Endothelial cell (in vitro differentiated cells): ENCODE measurements at regions not wholly inside any gene's neighbourhood (a gene's known extent, or its start where the extent isn't known, plus 50 kb on each side); places are given as distances from the start of the nearest gene placed in this dataset.
"Not testable (repeated sequence)": the region's sequence is repeated elsewhere in the genome, so short reads cannot be mapped to it uniquely, and the experiment has no call there.

Experiments
- DNase-seq: peaks from one replicate; pipeline ENCODE4 v3.0.0; 2021; ENCODE audit warnings: low spot score
- H3K27ac Mint-ChIP-seq: one replicate; pipeline ENCODE4 v1.8.0; 2021; ENCODE audit warnings: mixed read lengths, inconsistent platforms; ENCODE audit not compliant: unreplicated experiment
- H3K27me3 Mint-ChIP-seq: one replicate; pipeline ENCODE4 v1.8.0; 2021; ENCODE audit warnings: mild to moderate bottlenecking, moderate library complexity, mixed read lengths, inconsistent platforms; ENCODE audit not compliant: unreplicated experiment
- H3K36me3 Mint-ChIP-seq: one replicate; pipeline ENCODE4 v1.8.0; 2021; ENCODE audit warnings: mild to moderate bottlenecking, low read depth, mixed read lengths, inconsistent platforms; ENCODE audit not compliant: unreplicated experiment
- H3K4me1 Mint-ChIP-seq: one replicate; pipeline ENCODE4 v1.8.0; 2021; ENCODE audit warnings: mild to moderate bottlenecking, mixed read lengths, inconsistent platforms; ENCODE audit not compliant: unreplicated experiment
- H3K4me3 Mint-ChIP-seq: one replicate; pipeline ENCODE4 v1.8.0; 2021; ENCODE audit warnings: mild to moderate bottlenecking, mixed read lengths, inconsistent platforms; ENCODE audit not compliant: unreplicated experiment
- H3K9me3 Mint-ChIP-seq: one replicate; pipeline ENCODE4 v1.8.0; 2021; ENCODE audit warnings: mixed read lengths, inconsistent platforms; ENCODE audit not compliant: unreplicated experiment
- TF ChIP-seq, protein P1 (sequence below): fragments of 200-600 bp; sonication (generic); IDR thresholded peaks from one replicate; pipeline ENCODE4 v1.5.0; 2021; ENCODE audit warnings: antibody characterized with exemption; ENCODE audit not compliant: unreplicated experiment

DNA sequence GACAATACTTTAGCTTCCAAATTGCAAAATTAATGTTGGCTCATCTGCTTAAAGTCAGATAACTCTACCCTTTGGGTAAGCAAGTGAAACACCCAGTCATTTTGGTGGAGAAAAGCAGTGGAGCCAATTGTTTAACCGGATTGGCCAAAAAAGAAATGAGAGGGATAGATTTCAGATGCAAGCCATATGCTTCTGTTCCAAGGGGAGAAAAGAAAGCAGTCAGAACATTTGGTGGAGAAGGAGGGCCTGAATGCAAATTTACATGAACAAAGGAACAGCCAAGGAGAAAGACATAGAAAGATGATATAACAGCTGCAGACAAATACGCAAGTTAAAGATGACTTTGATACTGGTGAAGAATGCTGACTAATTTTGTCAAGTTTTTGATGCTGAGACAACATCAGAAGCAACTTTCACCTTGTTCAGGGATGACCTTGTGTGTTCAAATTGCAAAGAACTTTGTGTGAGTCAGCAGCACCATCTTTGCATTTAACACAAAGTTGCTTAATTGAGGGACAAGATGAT, 173.1 kb downstream of the TGFB2 start:
- TF ChIP-seq, protein P1, sequence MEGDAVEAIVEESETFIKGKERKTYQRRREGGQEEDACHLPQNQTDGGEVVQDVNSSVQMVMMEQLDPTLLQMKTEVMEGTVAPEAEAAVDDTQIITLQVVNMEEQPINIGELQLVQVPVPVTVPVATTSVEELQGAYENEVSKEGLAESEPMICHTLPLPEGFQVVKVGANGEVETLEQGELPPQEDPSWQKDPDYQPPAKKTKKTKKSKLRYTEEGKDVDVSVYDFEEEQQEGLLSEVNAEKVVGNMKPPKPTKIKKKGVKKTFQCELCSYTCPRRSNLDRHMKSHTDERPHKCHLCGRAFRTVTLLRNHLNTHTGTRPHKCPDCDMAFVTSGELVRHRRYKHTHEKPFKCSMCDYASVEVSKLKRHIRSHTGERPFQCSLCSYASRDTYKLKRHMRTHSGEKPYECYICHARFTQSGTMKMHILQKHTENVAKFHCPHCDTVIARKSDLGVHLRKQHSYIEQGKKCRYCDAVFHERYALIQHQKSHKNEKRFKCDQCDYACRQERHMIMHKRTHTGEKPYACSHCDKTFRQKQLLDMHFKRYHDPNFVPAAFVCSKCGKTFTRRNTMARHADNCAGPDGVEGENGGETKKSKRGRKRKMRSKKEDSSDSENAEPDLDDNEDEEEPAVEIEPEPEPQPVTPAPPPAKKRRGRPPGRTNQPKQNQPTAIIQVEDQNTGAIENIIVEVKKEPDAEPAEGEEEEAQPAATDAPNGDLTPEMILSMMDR = no peak
- H3K9me3 Mint-ChIP-seq = no peaks in the 10 kb centered on the region
- DNase-seq = no peak
- peaks cover 5% of the 10 kb centered on the region for H3K4me1 Mint-ChIP-seq
- H3K36me3 Mint-ChIP-seq = no peaks in the 10 kb centered on the region
- no peaks in the 10 kb centered on the region for H3K27me3 Mint-ChIP-seq
- H3K4me3 Mint-ChIP-seq = no peak overlapping the region
- no peak overlapping the region for H3K27ac Mint-ChIP-seq

DNA sequence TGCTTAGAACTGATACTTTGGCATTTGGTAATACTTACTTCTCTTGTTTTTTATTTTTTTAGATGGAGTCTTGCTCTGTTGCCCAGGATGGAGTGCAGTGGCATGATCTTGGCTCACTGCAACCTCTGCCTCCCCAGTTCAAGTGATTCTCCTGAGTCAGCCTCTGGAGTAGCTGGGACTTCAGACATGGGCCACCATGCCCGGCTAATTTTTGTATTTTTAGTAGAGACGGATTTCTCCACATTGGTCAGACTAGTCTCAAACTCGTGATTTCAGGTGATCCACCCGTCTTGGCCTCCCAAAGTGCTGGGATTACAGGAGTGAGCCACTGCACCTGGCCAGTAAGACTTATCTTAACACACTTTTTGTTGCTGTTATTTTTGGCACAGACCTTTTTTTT, 175.5 kb downstream of the TGFB2 start:
- not testable (repeated sequence) for H3K27ac Mint-ChIP-seq, H3K27me3 Mint-ChIP-seq, DNase-seq, H3K4me3 Mint-ChIP-seq, H3K36me3 Mint-ChIP-seq, H3K9me3 Mint-ChIP-seq
- peaks cover 11% of the 10 kb centered on the region for H3K4me1 Mint-ChIP-seq

DNA sequence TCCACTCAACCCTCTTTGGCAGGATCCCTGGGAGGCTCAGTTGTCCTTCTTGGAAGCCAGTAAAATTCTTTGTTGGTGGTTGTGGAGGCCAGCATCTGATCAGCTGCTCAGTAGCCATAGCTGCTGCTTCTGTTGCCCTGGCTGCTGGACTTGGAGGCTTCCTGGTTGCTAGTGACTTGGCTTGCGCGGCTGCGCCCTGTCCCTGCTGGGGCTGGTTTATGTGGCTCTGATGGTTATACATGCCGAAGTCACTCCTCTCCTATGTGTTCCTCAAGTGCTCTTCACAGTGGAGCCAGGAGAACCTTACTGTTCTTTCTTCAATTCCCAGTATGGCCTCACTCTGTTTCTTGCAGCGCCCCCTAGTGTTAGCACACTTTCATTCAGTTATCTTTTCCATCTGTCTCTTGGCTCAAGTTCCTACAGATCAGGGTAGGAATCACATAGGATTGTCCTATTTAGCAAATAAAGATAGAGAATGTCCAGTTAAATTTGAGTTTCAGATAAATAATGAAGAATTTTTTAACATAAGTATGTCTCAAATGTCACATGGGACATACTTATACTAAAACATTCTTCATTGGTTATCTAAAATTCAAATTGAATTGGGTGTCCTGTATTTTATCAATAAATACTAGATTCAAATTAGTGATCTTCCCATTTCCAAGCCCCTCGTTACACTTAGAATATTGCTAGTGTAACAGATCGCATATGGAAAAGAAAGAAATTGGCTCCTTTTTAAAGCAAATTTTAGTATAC, 176.5 kb downstream of the TGFB2 start:
- peak; percentile 40 for DNase-seq
- Mint-ChIP-seq H3K27ac (no peak overlapping the region), H3K4me1 (peaks cover 11% of the 10 kb centered on the region), H3K36me3 (no peaks in the 10 kb centered on the region), H3K4me3 (no peak overlapping the region), H3K27me3 (no peaks in the 10 kb centered on the region), H3K9me3 (no peaks in the 10 kb centered on the region)
- TF ChIP-seq, protein P1 = peak; percentile 91

DNA sequence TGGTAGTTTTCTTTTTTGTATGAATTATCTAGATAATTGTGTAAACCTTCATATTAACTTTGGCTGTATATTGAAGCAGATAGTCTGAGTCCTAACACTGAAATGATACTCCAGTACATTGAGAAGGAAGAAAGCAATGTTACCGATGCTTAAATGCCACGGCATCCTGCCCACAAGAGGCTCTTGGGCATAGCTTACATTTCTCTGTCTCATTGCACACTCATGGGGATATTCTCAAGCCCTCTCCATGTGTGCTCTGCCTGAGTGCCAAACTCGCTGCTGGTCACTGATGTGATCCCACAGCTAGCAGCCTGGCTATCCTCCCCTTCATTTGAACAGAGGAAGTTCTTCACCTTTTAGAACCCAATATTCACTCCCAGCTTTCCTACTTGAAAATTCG, 179.4 kb downstream of the TGFB2 start:
- no peak overlapping the region for H3K27ac Mint-ChIP-seq
- H3K9me3 Mint-ChIP-seq = no peaks in the 10 kb centered on the region
- H3K4me1 Mint-ChIP-seq = peaks cover 6% of the 10 kb centered on the region
- DNase-seq = no peak
- TF ChIP-seq, protein P1 = no peak
- no peak overlapping the region for H3K4me3 Mint-ChIP-seq
- H3K36me3 Mint-ChIP-seq = no peaks in the 10 kb centered on the region
- no peaks in the 10 kb centered on the region for H3K27me3 Mint-ChIP-seq

DNA sequence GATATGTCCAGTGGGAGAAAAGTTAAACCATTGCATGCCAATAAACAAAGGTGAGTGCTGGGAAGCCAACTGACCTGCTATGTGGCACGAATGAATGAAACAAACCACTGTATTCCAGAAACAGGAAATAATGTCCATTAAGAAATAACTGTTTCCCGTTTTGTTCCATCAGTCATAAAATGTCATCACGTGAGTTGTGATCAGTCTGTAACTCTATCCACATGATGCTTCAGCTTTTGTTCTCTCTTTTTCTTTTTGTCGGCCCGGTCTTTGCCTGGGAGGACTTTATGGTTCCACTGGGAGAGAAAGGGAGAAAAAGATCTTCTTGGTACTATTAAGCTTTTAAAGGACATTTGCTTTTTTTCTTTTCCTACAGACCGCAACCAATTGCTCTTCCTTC, 179.9 kb downstream of the TGFB2 start:
- DNase-seq = no peak
- Mint-ChIP-seq H3K36me3 (no peaks in the 10 kb centered on the region), H3K9me3 (no peaks in the 10 kb centered on the region), H3K4me3 (no peak overlapping the region), H3K27ac (no peak overlapping the region), H3K4me1 (peaks cover 6% of the 10 kb centered on the region), H3K27me3 (no peaks in the 10 kb centered on the region)
- TF ChIP-seq, protein P1 = no peak
